Nephron progenitor cell (in vitro differentiated cells): ENCODE measurements at regions not wholly inside any gene's neighbourhood (a gene's known extent, or its start where the extent isn't known, plus 50 kb on each side); places are given as distances from the start of the nearest gene placed in this dataset.

Experiments
- DNase-seq: peaks from one replicate; pipeline ENCODE4 v3.0.0; 2021
- H3K27ac Mint-ChIP-seq: 2 replicates; pipeline ENCODE4 v1.8.0; 2021; ENCODE audit warnings: mild to moderate bottlenecking, moderate library complexity, mixed read lengths
- H3K27me3 Mint-ChIP-seq: 2 replicates; pipeline ENCODE4 v1.8.0; 2021; ENCODE audit warnings: mild to moderate bottlenecking, low read depth, mixed read lengths; ENCODE audit not compliant: poor library complexity
- H3K36me3 Mint-ChIP-seq: 2 replicates; pipeline ENCODE4 v1.8.0; 2021; ENCODE audit warnings: low read depth, mixed read lengths
- H3K4me1 Mint-ChIP-seq: 2 replicates; pipeline ENCODE4 v1.8.0; 2021; ENCODE audit warnings: mixed read lengths
- H3K4me3 Mint-ChIP-seq: 2 replicates; pipeline ENCODE4 v1.8.0; 2021; ENCODE audit warnings: mild to moderate bottlenecking, moderate library complexity, mixed read lengths
- H3K9me3 Mint-ChIP-seq: 2 replicates; pipeline ENCODE4 v1.8.0; 2021; ENCODE audit warnings: mild to moderate bottlenecking, moderate library complexity, mixed read lengths
- CTCF ChIP-seq: fragments of 200-600 bp; sonication (generic); IDR thresholded peaks from 2 replicates; pipeline ENCODE4 v1.5.0; 2021; ENCODE audit warnings: antibody characterized with exemption

GRCh38 chr6:105941621-105942412 is 144.3 kb upstream of the PRDM1 start:
- no peaks in the 10 kb centered on the region for H3K36me3 Mint-ChIP-seq
- peak overlapping the region; percentile 4 for H3K4me3 Mint-ChIP-seq
- DNase-seq = no peak
- H3K27me3 Mint-ChIP-seq = peaks cover 5% of the 10 kb centered on the region
- peaks cover 27% of the 10 kb centered on the region for H3K4me1 Mint-ChIP-seq
- H3K9me3 Mint-ChIP-seq = no peaks in the 10 kb centered on the region
- TF ChIP-seq CTCF = no peak
- no peak overlapping the region for H3K27ac Mint-ChIP-seq

GRCh38 chr6:105940990-105941389 is 145.1 kb upstream of the PRDM1 start:
- no peaks in the 10 kb centered on the region for H3K9me3 Mint-ChIP-seq
- peak overlapping the region; percentile 4 for H3K4me3 Mint-ChIP-seq
- DNase-seq = no peak
- no peak for TF ChIP-seq CTCF
- peak overlapping the region; percentile 34 for H3K27ac Mint-ChIP-seq
- peaks cover 5% of the 10 kb centered on the region for H3K27me3 Mint-ChIP-seq
- no peaks in the 10 kb centered on the region for H3K36me3 Mint-ChIP-seq
- peaks cover 27% of the 10 kb centered on the region for H3K4me1 Mint-ChIP-seq

GRCh38 chr6:105936972-105937371 is 149.2 kb upstream of the PRDM1 start:
- H3K9me3 Mint-ChIP-seq = no peaks in the 10 kb centered on the region
- peaks cover 19% of the 10 kb centered on the region for H3K4me1 Mint-ChIP-seq
- H3K4me3 Mint-ChIP-seq = no peak overlapping the region
- no peaks in the 10 kb centered on the region for H3K36me3 Mint-ChIP-seq
- no peak for DNase-seq
- H3K27ac Mint-ChIP-seq = no peak overlapping the region
- TF ChIP-seq CTCF = no peak
- no peaks in the 10 kb centered on the region for H3K27me3 Mint-ChIP-seq

- TF ChIP-seq CTCF = no peak
- no peak for DNase-seq
- Mint-ChIP-seq H3K4me1 (peaks cover 5% of the 10 kb centered on the region), H3K27me3 (no peaks in the 10 kb centered on the region), H3K36me3 (no peaks in the 10 kb centered on the region), H3K9me3 (no peaks in the 10 kb centered on the region), H3K4me3 (no peak overlapping the region), H3K27ac (no peak overlapping the region)
These were observed 150.7 kb upstream of the PRDM1 start for GRCh38 chr6:105935416-105935815.

- H3K27me3 Mint-ChIP-seq = no peaks in the 10 kb centered on the region
- no peak overlapping the region for H3K4me3 Mint-ChIP-seq
- no peak for TF ChIP-seq CTCF
- H3K4me1 Mint-ChIP-seq = peaks cover 10% of the 10 kb centered on the region
- no peak overlapping the region for H3K27ac Mint-ChIP-seq
- no peaks in the 10 kb centered on the region for H3K36me3 Mint-ChIP-seq
- H3K9me3 Mint-ChIP-seq = no peaks in the 10 kb centered on the region
- no peak for DNase-seq
These were observed 151.4 kb upstream of the PRDM1 start for GRCh38 chr6:105934708-105935107.

GRCh38 chr6:105932440-105932839 is 153.7 kb upstream of the PRDM1 start:
- no peak for TF ChIP-seq CTCF
- H3K27ac Mint-ChIP-seq = no peak overlapping the region
- no peak overlapping the region for H3K4me3 Mint-ChIP-seq
- DNase-seq = no peak
- H3K9me3 Mint-ChIP-seq = no peaks in the 10 kb centered on the region
- H3K36me3 Mint-ChIP-seq = no peaks in the 10 kb centered on the region
- H3K4me1 Mint-ChIP-seq = peaks cover 7% of the 10 kb centered on the region
- no peaks in the 10 kb centered on the region for H3K27me3 Mint-ChIP-seq
